ENCODE measurements at regions not wholly inside any gene's neighbourhood (a gene's known extent, or its start where the extent isn't known, plus 50 kb on each side); places are given as distances from the start of the nearest gene placed in this dataset.
"Not testable (repeated sequence)": the region's sequence is repeated elsewhere in the genome, so short reads cannot be mapped to it uniquely, and the experiment has no call there.

DNA sequence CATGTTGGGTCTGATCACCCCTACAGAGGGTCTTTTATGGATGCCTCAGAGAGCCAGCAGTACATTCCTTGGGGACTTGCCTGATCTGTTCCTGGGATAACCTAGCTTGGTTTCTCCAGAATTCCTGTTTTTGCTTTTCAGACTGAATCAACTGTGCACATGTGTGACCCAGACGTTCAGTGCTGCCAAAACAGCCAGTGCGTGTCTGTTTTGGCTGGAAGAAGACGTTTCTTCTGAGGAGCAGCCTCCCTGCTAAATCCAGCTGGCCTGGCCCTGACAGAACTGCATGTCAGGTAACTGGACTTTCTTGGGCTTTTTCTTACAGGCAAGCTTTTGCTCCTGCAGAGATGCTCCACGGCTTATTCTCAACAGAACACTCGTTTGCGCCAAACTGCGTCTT lies 373.3 kb upstream of the USP9Y start:
- ChIA-PET CTCF (ENCODE audit: unreplicated experiment) (no interaction called here), POLR2A (no interaction called here)
- Histone ChIP-seq H3K4me3 (ENCODE audit: low read depth, low read length, poor library complexity, severe bottlenecking) (no peak overlapping the region), H3K79me2 (ENCODE audit: insufficient read depth, low read depth, low read length) (no peaks in the 10 kb centered on the region), H3K9me2 (ENCODE audit: insufficient read depth, low read length) (no peaks in the 10 kb centered on the region), H4K20me1 (ENCODE audit: insufficient read depth, low read length) (no peaks in the 10 kb centered on the region), H2AFZ (ENCODE audit: low read length) (no peak overlapping the region), H3K36me3 (ENCODE audit: insufficient read depth, low read length) (no peaks in the 10 kb centered on the region), H3K4me2 (ENCODE audit: low read length) (no peak overlapping the region), H3K9me3 (ENCODE audit: low read length) (no peaks in the 10 kb centered on the region), H3K4me1 (ENCODE audit: insufficient read depth, low read length, poor library complexity, severe bottlenecking) (no peaks in the 10 kb centered on the region), H3K27ac (ENCODE audit: low read depth, low read length, poor library complexity, severe bottlenecking) (no peak overlapping the region)
- DNase-seq (ENCODE audit: low spot score) = no peak
- TF ChIP-seq, protein P1, sequence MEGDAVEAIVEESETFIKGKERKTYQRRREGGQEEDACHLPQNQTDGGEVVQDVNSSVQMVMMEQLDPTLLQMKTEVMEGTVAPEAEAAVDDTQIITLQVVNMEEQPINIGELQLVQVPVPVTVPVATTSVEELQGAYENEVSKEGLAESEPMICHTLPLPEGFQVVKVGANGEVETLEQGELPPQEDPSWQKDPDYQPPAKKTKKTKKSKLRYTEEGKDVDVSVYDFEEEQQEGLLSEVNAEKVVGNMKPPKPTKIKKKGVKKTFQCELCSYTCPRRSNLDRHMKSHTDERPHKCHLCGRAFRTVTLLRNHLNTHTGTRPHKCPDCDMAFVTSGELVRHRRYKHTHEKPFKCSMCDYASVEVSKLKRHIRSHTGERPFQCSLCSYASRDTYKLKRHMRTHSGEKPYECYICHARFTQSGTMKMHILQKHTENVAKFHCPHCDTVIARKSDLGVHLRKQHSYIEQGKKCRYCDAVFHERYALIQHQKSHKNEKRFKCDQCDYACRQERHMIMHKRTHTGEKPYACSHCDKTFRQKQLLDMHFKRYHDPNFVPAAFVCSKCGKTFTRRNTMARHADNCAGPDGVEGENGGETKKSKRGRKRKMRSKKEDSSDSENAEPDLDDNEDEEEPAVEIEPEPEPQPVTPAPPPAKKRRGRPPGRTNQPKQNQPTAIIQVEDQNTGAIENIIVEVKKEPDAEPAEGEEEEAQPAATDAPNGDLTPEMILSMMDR (conservative IDR thresholded peaks at IDR 0.05; ENCODE audit: low read length) = no peak
- no peak for TF ChIP-seq EZH2phosphoT487 (IDR thresholded peaks at IDR 0.05; ENCODE audit: borderline replicate concordance, low read depth, low read length)
- BruUV-seq (replicated peaks) = no TSS peak
- intact Hi-C loops (cut with micrococcal nuclease; ENCODE audit: unreplicated experiment) = no loop called here

DNA sequence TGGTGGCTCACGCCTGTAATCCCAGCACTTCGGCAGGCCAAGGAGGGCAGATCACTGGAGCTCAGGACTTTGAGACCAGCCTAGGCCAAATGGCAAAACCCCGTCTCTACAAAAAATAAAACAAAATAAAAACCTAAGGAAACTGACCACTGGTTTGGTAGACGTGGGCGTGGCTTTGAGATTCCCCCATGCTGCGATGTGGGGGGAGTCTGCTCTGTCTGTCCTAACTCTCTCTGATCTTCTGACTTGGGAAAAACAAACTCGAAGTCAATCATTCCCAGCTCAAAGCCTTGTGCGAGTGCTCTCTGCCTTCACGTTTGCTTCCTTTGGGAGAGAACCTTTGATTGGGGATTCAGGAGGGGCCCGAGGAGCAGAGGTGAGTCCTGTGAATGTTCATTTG lies 369.1 kb upstream of the USP9Y start:
- intact Hi-C loops (cut with micrococcal nuclease; ENCODE audit: unreplicated experiment); H3K36me3 ChIP-seq (ENCODE audit: insufficient read depth, low read length); H3K9me2 ChIP-seq (ENCODE audit: insufficient read depth, low read length); POLR2A ChIA-PET; CTCF ChIA-PET (ENCODE audit: unreplicated experiment); H3K9me3 ChIP-seq (ENCODE audit: low read length); H3K27ac ChIP-seq (ENCODE audit: low read depth, low read length, poor library complexity, severe bottlenecking); H3K4me1 ChIP-seq (ENCODE audit: insufficient read depth, low read length, poor library complexity, severe bottlenecking); H3K4me3 ChIP-seq (ENCODE audit: low read depth, low read length, poor library complexity, severe bottlenecking); DNase-seq (ENCODE audit: low spot score); H3K4me2 ChIP-seq (ENCODE audit: low read length); H2AFZ ChIP-seq (ENCODE audit: low read length); H3K79me2 ChIP-seq (ENCODE audit: insufficient read depth, low read depth, low read length); BruUV-seq (replicated peaks); H4K20me1 ChIP-seq (ENCODE audit: insufficient read depth, low read length): not testable (repeated sequence)

DNA sequence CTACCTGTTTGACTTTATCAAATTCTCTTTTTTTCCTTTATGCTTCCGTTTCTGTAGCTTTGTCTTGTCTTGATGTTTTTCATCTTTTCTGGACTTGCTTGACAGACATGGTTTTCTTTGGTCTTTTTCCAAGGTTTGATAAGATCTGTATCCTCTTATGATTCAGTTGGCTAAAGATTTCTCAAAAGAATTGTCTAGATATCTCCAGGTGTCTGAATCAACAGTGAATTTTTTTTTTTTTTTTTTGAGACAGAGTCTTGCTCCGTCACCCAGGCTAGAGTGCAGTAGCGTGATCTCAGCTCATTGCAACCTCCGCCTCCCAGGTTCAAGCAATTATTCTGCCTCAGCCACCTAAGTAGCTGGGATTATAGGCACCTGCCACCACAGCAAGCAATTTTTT lies 357.8 kb upstream of the USP9Y start:
- no peaks in the 10 kb centered on the region for H3K79me2 ChIP-seq (ENCODE audit: insufficient read depth, low read depth, low read length)
- H3K27ac ChIP-seq (ENCODE audit: low read depth, low read length, poor library complexity, severe bottlenecking) = no peak overlapping the region
- DNase-seq (ENCODE audit: low spot score) = no peak
- no peaks in the 10 kb centered on the region for H3K4me1 ChIP-seq (ENCODE audit: insufficient read depth, low read length, poor library complexity, severe bottlenecking)
- intact Hi-C loops (cut with micrococcal nuclease; ENCODE audit: unreplicated experiment) = no loop called here
- no peak overlapping the region for H3K4me3 ChIP-seq (ENCODE audit: low read depth, low read length, poor library complexity, severe bottlenecking)
- H2AFZ ChIP-seq (ENCODE audit: low read length) = no peak overlapping the region
- no TSS peak for BruUV-seq (replicated peaks)
- no peaks in the 10 kb centered on the region for H4K20me1 ChIP-seq (ENCODE audit: insufficient read depth, low read length)
- no peaks in the 10 kb centered on the region for H3K36me3 ChIP-seq (ENCODE audit: insufficient read depth, low read length)
- no peak overlapping the region for H3K4me2 ChIP-seq (ENCODE audit: low read length)
- TF ChIP-seq, protein P1 (conservative IDR thresholded peaks at IDR 0.05; ENCODE audit: low read length) = no peak
- no peak for TF ChIP-seq EZH2phosphoT487 (IDR thresholded peaks at IDR 0.05; ENCODE audit: borderline replicate concordance, low read depth, low read length)
- ChIA-PET CTCF (ENCODE audit: unreplicated experiment) (no interaction called here), POLR2A (no interaction called here)
- H3K9me2 ChIP-seq (ENCODE audit: insufficient read depth, low read length) = no peaks in the 10 kb centered on the region
- no peaks in the 10 kb centered on the region for H3K9me3 ChIP-seq (ENCODE audit: low read length)
